Muscle of arm (tissue), 1 donor: ENCODE measurements at regions not wholly inside any gene's neighbourhood (a gene's known extent, or its start where the extent isn't known, plus 50 kb on each side); places are given as distances from the start of the nearest gene placed in this dataset.

Experiments used
- DNase-seq: peaks from one replicate; pipeline ENCODE4 v3.0.0-alpha.2; 2013

DNA sequence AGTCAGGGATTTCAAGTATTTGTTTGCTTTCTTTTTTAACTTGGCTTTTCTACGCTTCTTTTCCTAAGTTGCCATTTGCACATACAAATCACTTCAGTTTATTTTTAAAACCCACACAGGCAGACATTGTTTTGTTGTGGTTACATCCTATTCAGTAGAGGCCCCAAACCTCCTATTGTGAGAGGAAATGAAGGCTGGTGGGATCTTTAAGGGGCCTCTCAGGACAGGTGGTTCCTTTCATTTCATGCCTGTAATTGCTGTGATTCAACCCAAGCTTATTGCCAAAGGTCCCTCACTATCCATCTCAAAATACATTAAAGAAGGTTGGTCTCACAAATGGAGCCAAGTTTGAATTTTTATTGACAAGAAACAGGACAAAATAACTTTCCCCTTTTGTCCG lies 257.1 kb downstream of the ADAMTS20 start:
- no peak for DNase-seq

DNA sequence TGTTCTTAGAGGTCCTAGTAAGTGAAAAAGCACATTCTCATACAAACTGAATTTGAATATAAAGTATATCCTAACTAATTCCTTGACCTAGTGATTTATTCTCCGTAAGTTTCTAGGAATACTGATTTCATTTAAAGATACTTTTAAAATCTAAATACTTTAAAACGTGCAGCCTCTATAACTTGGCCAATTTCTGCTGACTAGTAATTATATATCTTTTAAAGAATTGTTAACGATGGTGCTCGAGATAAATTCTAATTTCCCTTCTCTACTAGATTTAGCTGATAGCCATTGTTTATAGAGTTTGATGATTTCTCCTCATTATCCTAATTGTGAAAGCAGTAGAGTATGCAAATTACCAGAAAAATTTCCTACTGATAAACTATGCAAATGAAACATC lies 257.9 kb downstream of the ADAMTS20 start:
- no peak for DNase-seq

DNA sequence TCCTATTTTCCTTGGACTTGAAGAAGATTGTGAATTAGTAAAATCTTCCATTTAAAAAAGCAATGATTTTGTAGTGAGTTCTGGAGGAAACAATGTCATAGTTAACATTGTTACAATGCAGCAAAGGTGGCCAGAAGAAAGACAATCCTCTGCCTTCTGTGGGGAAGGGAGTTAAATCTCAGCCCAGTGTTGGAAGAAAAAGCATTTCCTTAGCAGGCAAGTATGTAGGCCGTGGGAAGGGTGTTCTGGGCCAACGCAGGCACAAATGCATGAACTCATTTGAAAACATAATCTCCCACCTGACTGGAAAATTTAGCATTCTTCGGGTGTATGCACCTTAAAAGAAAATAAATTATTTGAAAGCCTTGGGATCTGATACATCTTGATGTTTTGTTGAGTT lies 258.6 kb downstream of the ADAMTS20 start:
- no peak for DNase-seq

DNA sequence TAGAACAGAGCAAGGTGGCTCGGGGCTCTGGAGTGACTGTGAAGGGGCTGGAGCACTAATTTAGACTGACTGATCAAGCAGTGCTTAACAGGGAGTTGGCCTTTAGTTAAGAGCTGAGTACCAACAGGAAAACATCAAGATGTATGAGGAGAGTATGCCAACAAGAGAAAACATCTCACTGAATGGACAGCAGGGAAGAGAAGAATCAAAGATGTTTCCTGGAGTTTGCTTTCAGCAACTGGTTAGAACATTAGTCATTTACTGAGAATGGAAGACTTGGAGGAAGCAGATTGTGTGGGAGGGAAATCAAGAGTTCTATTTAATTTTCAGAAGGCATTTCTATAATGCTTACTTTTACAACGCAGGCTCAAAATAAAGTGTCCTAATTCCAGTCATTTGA lies 259.3 kb downstream of the ADAMTS20 start:
- DNase-seq: no peak

DNA sequence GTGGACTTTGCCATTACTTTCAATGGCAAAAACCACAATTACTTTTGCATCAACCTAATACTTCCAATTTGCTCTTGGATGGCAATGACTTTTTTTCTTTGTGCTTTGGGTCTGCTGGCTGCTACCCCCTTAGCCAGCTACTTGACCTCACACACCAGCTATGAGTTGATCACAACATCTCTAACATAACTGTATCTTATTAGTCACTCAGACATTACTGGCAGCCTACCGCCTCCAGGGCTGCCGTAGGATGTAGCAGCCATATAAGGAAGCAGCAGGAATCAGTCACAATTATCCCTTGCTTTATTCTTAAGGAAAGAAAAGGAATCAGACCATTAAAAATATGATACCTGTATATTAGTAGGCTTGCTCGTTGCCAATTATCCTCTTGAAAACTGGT lies 260.5 kb downstream of the ADAMTS20 start:
- no peak for DNase-seq

DNA sequence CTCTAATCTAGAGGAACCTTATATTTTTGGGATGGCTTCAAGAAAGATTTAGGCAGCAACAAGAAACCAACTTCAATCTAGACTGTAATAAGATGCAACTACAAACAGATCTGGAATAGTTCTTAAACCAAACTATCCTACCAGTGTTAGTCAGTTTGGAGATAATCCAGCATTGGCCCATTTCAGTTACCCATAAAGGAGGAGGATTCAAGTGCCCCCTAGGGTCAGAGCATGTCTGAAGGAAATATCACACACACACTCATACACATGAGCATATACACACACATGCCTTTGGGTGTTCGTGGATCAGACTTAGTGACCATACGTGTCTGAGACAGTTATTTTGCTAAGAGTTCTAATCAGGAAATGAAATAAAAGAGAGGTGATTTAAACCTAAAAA lies 261.2 kb downstream of the ADAMTS20 start:
- no peak for DNase-seq

DNA sequence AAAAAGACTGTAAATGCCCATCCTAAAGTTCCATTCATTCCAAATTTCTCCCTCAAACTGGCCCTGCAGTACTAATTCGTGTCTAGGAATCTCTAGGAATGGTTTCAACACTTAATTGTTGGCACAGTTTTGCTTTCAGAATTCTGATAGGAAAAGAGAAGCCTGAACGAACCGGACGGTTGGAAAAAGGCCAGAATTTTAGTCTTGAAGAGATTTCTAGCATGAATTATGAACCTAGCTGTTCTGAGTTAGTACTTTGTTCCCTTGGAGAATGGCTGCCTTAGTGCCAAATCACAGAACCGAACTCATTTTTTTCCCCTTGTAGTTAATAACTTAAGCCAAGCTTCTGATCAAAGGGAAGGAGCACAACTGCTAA lies 262.6 kb downstream of the ADAMTS20 start:
- DNase-seq: peak; percentile 59

DNA sequence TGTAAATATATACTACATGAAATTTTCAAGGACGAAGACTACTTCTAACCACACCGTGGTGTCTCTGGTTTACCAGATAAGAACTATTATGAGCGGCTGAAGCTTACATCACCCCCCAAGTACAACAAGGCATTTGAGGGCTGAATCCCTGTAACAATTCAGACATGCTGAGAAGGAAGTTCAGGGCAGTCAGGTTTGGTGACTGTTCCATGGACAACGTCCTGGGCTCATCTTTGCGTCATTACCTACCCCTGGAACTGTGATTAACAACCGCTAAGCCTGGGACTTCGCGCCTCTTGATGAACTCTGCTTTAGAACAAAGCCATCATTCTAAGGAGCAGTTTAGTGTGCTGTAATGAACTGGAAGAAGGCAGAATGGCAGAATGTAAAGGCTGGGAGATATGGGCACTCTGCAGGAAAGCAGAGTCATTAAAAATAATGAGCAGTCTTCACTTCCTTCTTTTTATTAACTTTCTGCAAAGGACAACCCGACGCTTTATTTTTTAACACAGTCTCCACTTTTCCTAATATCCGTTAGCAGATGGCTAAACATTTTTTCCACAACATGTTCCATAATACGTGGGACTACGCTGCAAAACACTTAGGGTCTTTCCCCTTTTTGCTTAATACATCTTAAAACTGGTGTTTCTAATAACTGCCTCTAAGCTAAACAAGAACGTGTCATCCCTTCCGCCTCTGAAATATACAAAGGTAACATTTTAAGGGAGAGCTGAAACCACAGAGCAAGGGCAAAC lies 263.2 kb downstream of the ADAMTS20 start:
- no peak for DNase-seq

DNA sequence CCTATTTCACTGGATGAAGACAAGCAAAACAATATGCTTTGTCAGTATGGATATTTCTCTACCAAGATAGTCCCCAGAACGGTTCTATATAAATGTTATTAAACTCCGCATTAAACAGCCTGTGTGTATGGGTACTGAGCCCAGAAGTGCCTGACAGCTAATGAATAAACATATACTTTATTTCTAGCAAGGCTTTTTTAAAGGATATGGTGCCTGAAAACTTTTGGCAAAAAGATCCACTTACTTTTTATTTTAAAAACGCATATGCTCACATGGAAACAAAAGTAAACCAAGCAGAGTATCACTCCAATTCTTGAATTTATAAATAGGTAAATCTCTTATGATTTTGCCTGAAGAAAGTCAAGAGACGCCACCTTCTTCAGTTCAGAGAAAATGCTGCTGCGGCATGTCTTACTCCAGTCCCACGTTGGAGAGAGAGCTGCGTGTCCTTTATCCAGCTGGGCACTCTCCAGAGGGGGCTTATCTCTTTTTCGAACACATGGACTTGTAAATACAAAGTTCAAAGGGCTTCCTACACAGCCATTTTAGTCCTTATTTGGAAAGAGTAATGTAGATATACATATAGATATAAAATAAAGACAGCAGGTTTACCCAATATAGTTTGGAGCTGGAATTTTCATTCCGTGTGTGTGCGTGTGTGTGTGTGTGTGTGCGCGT lies 264.2 kb downstream of the ADAMTS20 start:
- no peak for DNase-seq

DNA sequence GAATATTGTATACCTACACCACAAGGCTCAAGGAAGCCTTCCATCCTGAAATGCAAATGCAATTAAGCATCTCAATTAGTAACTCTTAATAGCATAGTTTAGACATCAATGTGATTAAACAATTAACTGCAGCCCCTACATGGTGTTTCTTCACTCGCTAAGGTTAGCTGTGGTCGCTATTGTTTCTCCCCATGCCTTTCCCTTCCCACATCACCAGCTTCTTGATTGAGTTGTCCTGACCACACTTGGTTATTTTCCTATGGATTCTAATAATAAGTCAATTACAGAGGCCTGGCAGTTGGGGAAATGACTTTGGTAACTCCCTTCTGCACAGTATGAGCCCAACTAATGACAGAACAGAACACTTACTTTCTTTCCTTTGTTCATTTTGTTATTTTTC lies 265.0 kb downstream of the ADAMTS20 start:
- DNase-seq: no peak

DNA sequence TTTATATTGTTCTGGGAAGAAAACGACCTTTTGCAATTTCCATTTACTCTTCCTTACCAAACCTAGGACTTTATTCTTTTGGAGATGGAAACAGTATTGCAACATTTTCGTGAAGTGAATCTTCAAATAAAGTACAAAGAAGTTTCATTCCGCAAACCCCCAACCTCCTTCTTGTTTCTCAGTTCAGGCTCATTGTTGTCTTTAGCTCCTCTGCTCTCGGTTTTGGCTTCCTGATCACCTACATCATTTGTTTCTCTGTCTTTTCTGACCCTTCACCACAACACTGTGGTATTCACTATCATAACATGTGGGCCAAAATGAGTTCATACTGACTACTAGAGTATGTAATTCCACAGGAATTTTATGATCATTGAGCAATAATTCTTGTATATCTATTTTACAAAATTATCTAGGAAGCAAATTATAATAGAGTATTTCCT lies 266.8 kb downstream of the ADAMTS20 start:
- DNase-seq: peak; percentile 70

DNA sequence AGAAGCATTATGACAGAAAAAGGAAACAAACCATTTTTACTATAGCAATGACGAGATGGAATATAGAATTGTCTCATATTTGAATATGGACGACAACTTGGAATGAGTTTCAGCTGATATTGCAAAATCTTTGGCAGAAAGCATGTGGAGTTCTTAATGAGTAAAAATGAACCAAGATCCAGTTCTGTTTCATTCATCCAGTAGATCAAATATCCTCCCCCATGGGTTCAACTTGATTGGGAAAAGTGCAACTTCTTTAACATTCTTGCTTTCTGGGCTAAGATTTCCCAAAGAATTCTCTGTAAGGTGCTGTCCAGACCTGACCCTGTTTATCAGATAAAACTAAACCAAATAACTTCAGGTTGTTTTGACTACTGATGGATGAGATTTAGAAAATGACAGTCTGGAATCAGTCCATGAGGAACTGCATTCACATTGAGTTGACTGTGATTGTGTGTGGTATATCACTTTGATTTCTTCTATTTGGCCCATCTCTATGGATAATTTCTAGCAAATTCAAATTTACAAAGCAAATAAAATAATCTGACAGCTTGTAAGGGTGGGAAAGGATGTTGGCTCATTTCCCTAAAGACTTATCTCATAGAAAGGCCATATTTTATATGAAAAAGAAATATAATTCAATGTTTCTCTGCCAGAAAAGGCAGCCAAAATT lies 267.4 kb downstream of the ADAMTS20 start:
- DNase-seq: peak; percentile 59

DNA sequence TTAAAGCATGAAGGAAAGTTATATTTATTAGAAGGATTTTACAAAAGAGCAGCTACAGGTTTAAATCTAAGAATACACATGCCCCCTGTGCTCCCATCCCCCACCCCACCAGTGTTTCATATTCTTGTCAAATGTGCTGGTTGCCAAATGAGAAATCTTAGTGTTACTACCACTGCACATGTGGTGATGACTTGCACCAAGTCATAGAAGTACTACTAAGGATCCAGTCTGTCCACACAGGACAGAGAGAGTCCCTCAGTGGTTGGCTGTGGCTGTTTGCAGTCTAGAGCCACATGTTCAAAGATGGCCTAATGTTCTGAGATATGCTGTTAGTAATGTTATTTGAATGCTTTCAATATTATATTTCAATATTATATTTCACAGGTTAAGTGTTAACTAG lies 268.8 kb downstream of the ADAMTS20 start:
- no peak for DNase-seq

DNA sequence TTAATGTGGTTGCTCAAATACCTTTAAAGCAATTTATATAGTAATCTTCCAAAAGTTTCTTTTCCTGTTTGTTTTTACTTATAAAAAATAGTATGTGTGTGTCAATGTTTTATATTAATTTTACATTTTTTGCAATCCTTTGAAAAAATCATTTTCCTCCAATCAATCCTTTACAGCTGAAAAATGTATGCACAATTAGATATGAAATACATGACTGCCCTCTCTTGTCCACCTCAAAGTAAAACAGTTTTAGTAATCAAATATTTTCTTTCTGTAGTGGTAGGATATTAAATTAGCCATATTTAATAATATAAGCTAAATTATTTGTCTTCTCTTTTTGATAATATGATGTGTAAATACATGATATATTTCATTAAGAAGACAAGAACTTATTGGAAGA lies 269.9 kb downstream of the ADAMTS20 start:
- no peak for DNase-seq

DNA sequence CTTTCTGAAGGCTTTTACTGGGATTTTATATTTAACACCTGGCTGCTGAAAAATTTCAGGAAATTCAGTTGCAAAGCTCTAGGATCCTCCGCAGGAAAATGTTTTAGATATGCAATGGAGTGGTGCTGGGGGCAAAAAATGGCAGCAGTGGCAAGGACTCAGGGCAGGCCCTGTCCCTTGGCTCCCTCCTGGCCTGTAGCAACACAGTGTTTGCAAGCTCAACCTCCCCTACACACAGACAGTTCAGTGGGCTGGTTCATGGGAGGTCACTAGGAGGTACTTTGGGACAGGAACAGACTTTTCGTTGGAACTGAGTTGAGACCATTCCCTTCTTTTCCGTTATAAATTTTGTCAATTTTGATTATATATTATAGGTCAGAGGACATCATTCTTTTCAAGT lies 270.4 kb downstream of the ADAMTS20 start:
- DNase-seq: no peak

DNA sequence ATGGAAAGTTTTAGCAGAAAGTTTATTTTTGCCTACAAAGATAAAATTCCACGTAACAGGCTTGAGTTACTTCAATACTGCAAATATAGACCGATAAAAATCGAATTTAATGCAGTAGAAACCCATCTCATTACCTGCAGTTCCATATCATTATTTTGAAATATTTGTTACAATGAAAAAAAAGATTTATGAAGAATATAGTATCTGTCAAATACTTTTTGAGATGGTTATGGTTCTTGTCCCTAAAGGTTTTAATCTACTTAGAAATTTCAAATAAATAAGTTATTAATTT lies 273.5 kb downstream of the ADAMTS20 start:
- DNase-seq: no peak

DNA sequence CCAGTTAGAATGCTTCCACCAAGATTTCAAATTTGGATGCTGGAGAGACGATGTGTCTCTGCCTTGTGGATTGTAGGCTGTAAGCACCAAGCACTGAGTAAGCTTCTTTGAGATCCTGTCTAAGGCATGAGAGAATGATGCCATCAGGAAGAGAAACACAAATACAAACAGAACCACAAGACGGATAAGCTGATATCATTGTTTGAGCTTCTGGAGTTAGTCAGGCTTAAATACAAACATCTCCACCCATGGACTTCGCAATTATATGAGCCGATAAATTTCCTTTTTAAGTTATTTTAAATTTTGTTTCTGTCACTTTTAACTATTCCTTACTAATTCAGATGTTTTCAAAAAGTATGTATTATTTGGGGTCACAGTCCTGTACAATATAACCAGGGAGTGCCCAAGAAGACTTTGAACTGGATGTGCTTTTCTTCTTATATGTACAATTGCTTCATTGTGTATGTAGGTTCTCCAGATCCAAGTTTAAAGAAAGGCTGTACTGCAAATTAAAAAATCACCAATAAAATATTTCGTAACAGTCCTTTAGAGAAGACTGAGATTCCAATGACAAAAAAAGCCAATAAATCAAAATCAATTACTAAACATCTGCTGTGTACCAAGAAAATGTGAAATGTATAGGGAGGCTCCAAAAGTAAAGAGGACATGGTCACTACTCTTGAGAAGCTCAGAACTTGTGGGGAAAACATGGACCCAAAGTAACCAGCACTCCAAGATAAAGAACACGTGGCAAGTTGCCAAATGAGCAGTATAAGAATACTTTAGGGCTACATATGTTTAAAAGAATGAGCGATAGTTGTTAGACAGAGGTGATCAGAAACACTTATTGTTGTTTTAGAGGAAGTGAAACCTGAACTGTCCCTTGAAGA lies 274.1 kb downstream of the ADAMTS20 start:
- no peak for DNase-seq

DNA sequence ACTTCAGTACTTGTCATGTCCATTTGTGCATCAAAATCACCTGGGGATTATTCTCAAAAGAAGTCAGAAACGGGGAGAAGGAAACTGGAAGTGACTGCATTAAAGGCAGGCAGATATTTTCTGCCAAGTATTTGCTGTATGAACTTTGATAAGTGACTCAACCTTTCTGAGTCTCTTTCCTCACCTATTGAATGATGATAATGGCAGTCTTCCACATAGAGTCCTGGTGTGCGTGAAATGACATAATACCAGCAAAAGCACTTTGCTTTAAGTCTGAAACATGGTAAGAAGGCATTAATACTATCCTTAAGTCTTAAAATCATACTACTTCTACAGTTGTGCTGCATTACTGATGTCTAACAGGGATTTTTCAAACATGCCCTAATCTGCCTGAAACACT lies 278.5 kb downstream of the ADAMTS20 start:
- DNase-seq: no peak

DNA sequence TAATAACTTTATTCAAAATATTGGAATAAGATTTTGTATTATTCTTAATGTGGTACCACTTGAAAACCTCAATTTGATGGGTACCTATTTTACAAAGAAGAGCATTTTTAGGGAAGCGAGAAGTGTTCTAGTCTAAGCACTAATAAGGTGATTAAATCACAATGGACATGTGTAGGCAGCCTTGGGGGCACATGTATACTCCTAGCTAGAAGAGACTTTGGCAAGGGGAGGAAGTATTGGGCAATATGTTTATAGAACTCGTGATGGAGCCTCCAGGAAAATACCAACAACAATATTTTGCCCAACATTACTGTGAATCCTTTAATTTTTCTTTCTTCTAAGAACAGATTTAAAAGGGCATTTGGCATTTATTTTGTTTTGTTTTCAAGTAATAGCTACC lies 280.3 kb downstream of the ADAMTS20 start:
- DNase-seq: no peak

DNA sequence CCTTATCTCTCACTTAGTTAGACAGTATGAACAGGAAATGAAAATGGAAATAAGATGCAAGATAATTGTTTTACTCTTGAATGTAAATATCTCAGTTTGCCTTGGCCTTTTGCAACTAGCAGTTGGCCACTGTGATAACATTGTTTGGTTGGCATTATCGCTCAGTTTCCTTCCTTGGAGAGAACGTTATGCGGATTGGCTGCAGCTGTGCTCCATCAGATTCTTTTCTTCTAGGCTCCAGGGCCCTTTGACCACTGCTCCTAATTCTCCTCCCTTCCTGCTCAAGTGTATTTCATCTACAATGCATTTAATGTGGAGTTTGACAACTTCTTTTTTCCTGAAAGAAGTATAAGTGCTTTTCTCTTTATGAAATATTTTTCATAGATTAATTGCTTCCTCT lies 284.2 kb downstream of the ADAMTS20 start:
- DNase-seq: no peak

DNA sequence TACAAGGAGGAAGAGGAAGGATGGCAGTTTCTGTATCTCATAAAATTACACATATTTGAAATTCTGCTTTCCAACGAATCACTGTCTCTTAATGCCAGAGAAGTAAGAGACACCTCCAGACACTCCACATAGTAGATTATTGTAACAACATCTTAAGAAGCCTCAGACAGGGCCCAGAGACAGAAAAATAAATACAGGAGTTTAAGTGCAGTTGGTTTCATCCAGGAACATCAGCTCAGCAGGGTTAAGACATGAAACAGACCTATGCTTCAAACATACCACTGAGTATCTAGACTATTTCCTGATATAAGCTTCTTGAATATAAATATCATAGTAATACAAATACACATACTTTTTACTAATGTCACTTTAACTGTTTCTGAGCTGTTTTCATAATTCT lies 290.3 kb downstream of the ADAMTS20 start:
- DNase-seq: no peak

DNA sequence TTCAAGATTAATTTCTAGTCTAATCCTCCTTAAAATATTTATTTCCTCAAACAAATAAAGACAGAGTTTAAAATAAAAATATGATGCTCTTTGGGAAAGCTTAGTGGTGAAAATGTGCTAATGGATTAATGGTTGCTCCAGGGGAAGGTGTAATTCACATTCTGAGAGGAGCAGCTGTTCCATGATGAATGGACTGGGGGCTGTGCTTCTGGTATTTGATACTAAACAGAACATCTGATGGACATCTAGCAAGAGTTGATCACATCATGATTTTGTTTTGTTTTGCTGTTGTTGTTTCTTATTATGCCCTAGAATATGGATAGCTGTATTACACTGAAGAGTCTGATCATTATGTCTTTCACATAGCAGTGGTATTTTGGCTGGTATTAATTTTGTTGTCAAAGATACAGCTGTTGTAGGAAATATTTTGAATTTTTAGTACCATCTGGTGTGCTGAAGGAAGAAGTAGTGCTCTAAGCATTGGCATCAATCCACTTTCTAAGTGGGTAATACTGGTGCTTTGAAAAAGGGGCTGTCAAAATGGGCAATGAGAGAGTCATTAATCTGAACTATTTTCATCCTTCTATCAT lies 296.4 kb downstream of the ADAMTS20 start:
- no peak for DNase-seq
